DOHH2 (cell line): ENCODE measurements at regions not wholly inside any gene's neighbourhood (a gene's known extent, or its start where the extent isn't known, plus 50 kb on each side); places are given as distances from the start of the nearest gene placed in this dataset.

Experiments
- H3F3A ChIP-seq: fragments of 200-600 bp; sonication (generic), shearing (Covaris generic); 2 replicates; pipeline ENCODE4 v1.6.0; 2016; ENCODE audit warnings: antibody characterized with exemption, mild to moderate bottlenecking; ENCODE audit not compliant: control insufficient read depth, insufficient read depth
- H3K27ac ChIP-seq: fragments of 200-600 bp; sonication (generic); 2 replicates; pipeline ENCODE4 v1.5.1; 2014; ENCODE audit warnings: low read depth, mild to moderate bottlenecking, low read length, moderate library complexity
- H3K27me3 ChIP-seq: fragments of 200-600 bp; sonication (generic); 2 replicates; pipeline ENCODE4 v1.6.1; 2014; ENCODE audit warnings: mild to moderate bottlenecking, low read length, mixed read lengths; ENCODE audit not compliant: control insufficient read depth
- H3K36me3 ChIP-seq: fragments of 200-600 bp; sonication (generic); 2 replicates; pipeline ENCODE4 v1.6.1; 2014; ENCODE audit warnings: mild to moderate bottlenecking, low read length, moderate library complexity, mixed read lengths; ENCODE audit not compliant: control insufficient read depth
- H3K4me1 ChIP-seq: fragments of 200-600 bp; sonication (generic); 2 replicates; pipeline ENCODE4 v1.6.1; 2014; ENCODE audit warnings: mild to moderate bottlenecking, low read length, mixed read lengths; ENCODE audit not compliant: control insufficient read depth
- H3K4me2 ChIP-seq: fragments of 200-600 bp; sonication (generic); 2 replicates; pipeline ENCODE4 v1.6.0; 2014; ENCODE audit warnings: mild to moderate bottlenecking, low read length, moderate library complexity
- H3K4me3 ChIP-seq: fragments of 200-600 bp; sonication (generic); 2 replicates; pipeline ENCODE4 v1.5.1; 2014; ENCODE audit warnings: mild to moderate bottlenecking, low read length, mixed read lengths
- H3K79me2 ChIP-seq: fragments of 200-600 bp; sonication (generic); 2 replicates; pipeline ENCODE4 v1.6.1; 2014; ENCODE audit warnings: mild to moderate bottlenecking, low read length, mixed read lengths; ENCODE audit not compliant: control insufficient read depth
- H3K9me2 ChIP-seq: fragments of 200-600 bp; sonication (generic); replicated peaks from 2 replicates; pipeline ENCODE4 v1.6.1; 2014; ENCODE audit warnings: mild to moderate bottlenecking, low read length, mixed read lengths; ENCODE audit not compliant: control insufficient read depth
- H3K9me3 ChIP-seq: fragments of 200-600 bp; sonication (generic); 2 replicates; pipeline ENCODE4 v1.6.1; 2014; ENCODE audit warnings: antibody characterized with exemption, low read length, mixed read lengths; ENCODE audit not compliant: control insufficient read depth, insufficient read depth
- H4K20me1 ChIP-seq: fragments of 200-600 bp; sonication (generic); 2 replicates; pipeline ENCODE4 v1.6.0; 2014; ENCODE audit warnings: low read depth, mild to moderate bottlenecking, antibody characterized with exemption, low read length, moderate library complexity; ENCODE audit not compliant: control insufficient read depth, insufficient read depth
- CTCF ChIP-seq: fragments of 200-600 bp; sonication (generic); IDR thresholded peaks from one replicate; pipeline ENCODE4 v1.5.1; 2014; ENCODE audit warnings: antibody characterized with exemption, mild to moderate bottlenecking, low read depth, low read length; ENCODE audit not compliant: poor library complexity, severe bottlenecking
- EZH2phosphoT487 ChIP-seq: fragments of 200-600 bp; sonication (generic); IDR thresholded peaks from 2 replicates; pipeline ENCODE4 v1.6.1; 2017; ENCODE audit warnings: borderline replicate concordance, mild to moderate bottlenecking, antibody characterized with exemption, low read length, moderate library complexity, mixed read lengths

- H3K4me1 ChIP-seq, result no peaks in the 10 kb centered on the region
- TF ChIP-seq CTCF (no peak), EZH2phosphoT487 (no peak)
- no peaks in the 10 kb centered on the region for H3K79me2 ChIP-seq
- no peaks in the 10 kb centered on the region; the same call in 1 of the 2 replicates for H3K9me2 ChIP-seq
- no peaks in the 10 kb centered on the region for H3K36me3 ChIP-seq
- no peaks in the 10 kb centered on the region for H3F3A ChIP-seq
- H3K4me2 ChIP-seq, result no peak overlapping the region
- H4K20me1 ChIP-seq, result no peaks in the 10 kb centered on the region
- no peaks in the 10 kb centered on the region for H3K9me3 ChIP-seq
- H3K27ac ChIP-seq, result no peak overlapping the region
- H3K4me3 ChIP-seq, result no peak overlapping the region
- no peaks in the 10 kb centered on the region for H3K27me3 ChIP-seq
Measured at GRCh38 chr18:72342933-72343332, 201.2 kb downstream of the CBLN2 start.

GRCh38 chr18:72339976-72340375 lies 204.2 kb downstream of the CBLN2 start:
- Histone ChIP-seq H3K27ac (no peak overlapping the region), H4K20me1 (no peaks in the 10 kb centered on the region), H3K27me3 (no peaks in the 10 kb centered on the region), H3K9me2 (no peaks in the 10 kb centered on the region; the same call in 1 of the 2 replicates), H3K79me2 (no peaks in the 10 kb centered on the region), H3K4me3 (no peak overlapping the region), H3F3A (no peaks in the 10 kb centered on the region), H3K36me3 (no peaks in the 10 kb centered on the region), H3K9me3 (no peaks in the 10 kb centered on the region), H3K4me1 (no peaks in the 10 kb centered on the region), H3K4me2 (no peak overlapping the region)
- no peak for TF ChIP-seq EZH2phosphoT487
- TF ChIP-seq CTCF, result no peak

- Histone ChIP-seq H3K27ac (no peak overlapping the region), H3K36me3 (no peaks in the 10 kb centered on the region), H3K4me1 (no peaks in the 10 kb centered on the region), H3K4me2 (no peak overlapping the region), H3K9me2 (no peaks in the 10 kb centered on the region; the same call in 1 of the 2 replicates), H4K20me1 (no peaks in the 10 kb centered on the region), H3K4me3 (no peak overlapping the region), H3K27me3 (no peaks in the 10 kb centered on the region), H3F3A (no peaks in the 10 kb centered on the region), H3K79me2 (no peaks in the 10 kb centered on the region), H3K9me3 (no peaks in the 10 kb centered on the region)
- TF ChIP-seq CTCF, result no peak
- TF ChIP-seq EZH2phosphoT487, result no peak
Measured at GRCh38 chr18:72336786-72337185, 207.4 kb downstream of the CBLN2 start.

GRCh38 chr18:72329533-72329932 lies 214.6 kb downstream of the CBLN2 start:
- H3K4me2 ChIP-seq, result no peak overlapping the region
- no peaks in the 10 kb centered on the region for H3K9me2 ChIP-seq
- H3K4me3 ChIP-seq, result no peak overlapping the region
- no peaks in the 10 kb centered on the region for H3K36me3 ChIP-seq
- TF ChIP-seq EZH2phosphoT487 (no peak), CTCF (no peak)
- no peak overlapping the region for H3K27ac ChIP-seq
- no peaks in the 10 kb centered on the region for H3K27me3 ChIP-seq
- no peaks in the 10 kb centered on the region for H3K79me2 ChIP-seq
- no peaks in the 10 kb centered on the region for H4K20me1 ChIP-seq
- no peaks in the 10 kb centered on the region for H3K9me3 ChIP-seq
- no peaks in the 10 kb centered on the region for H3F3A ChIP-seq
- H3K4me1 ChIP-seq, result no peaks in the 10 kb centered on the region
